Lung (tissue), 11 donors: ENCODE measurements at regions not wholly inside any gene's neighbourhood (a gene's known extent, or its start where the extent isn't known, plus 50 kb on each side); places are given as distances from the start of the nearest gene placed in this dataset.

Source experiments
- ATAC-seq: fragments of 200-7000 bp; cut with Tn5 transposase; one replicate; pipeline ENCODE4 v1.9.1; 2020; ENCODE audit warnings: moderate number of reproducible peaks; ENCODE audit not compliant: insufficient read depth, low FRiP score
- DNase-seq, 3 donors: peaks; one replicate each; pipeline ENCODE4 v3.0.0-alpha.2; 2013 to 2017
- H3K27ac ChIP-seq, 2 donors: one replicate each; pipeline ENCODE4 v1.5.1; 2013; ENCODE audit warnings: mild to moderate bottlenecking in 2 of 2, moderate library complexity in 2 of 2, control low read depth in 1 of 2, inconsistent platforms in 1 of 2, low read depth in 1 of 2, low read length in 1 of 2
- H3K27me3 ChIP-seq, 3 donors: one replicate each; pipeline ENCODE4 v1.5.1; 2013; ENCODE audit warnings: low read length in 2 of 3; ENCODE audit not compliant: control insufficient read depth in 3 of 3, insufficient read depth in 3 of 3
- H3K36me3 ChIP-seq, 4 donors: one replicate each; pipeline ENCODE4 v1.5.1; 2013; ENCODE audit warnings: low read length in 4 of 4, mild to moderate bottlenecking in 1 of 4, moderate library complexity in 1 of 4; ENCODE audit not compliant: control insufficient read depth in 4 of 4, insufficient read depth in 4 of 4
- H3K4me1 ChIP-seq, 5 donors: one replicate each; pipeline ENCODE4 v1.5.1; 2013; ENCODE audit warnings: low read length in 5 of 5, mild to moderate bottlenecking in 2 of 5, moderate library complexity in 1 of 5; ENCODE audit not compliant: control insufficient read depth in 5 of 5, insufficient read depth in 5 of 5
- H3K4me3 ChIP-seq: one replicate; pipeline ENCODE4 v1.5.1; 2013; ENCODE audit warnings: mild to moderate bottlenecking, control low read depth, moderate library complexity
- H3K9ac ChIP-seq, 2 donors: one replicate each; pipeline ENCODE4 v1.5.1; 2013; ENCODE audit warnings: low read length in 2 of 2, control low read depth in 1 of 2; ENCODE audit not compliant: insufficient read depth in 1 of 2
- H3K9me3 ChIP-seq, 4 donors: one replicate each; pipeline ENCODE4 v1.5.1; 2013; ENCODE audit warnings: low read length in 3 of 4, mild to moderate bottlenecking in 1 of 4, moderate library complexity in 1 of 4; ENCODE audit not compliant: control insufficient read depth in 4 of 4, insufficient read depth in 3 of 4
- WGBS, 2 donors: extraction: QIAGEN DNeasy Blood & Tissue Kit; methylation state at CpG; one replicate each; pipeline ENCODE4 v1.1.7; 2013; 5-methylcytosine and 5-hydroxymethylcytosine counted together
- TF ChIP-seq, protein P1 (sequence below): IDR thresholded peaks from 2 replicates; pipeline ENCODE4 v1.5.1; 2012; ENCODE audit warnings: mild to moderate bottlenecking; ENCODE audit errors: control extremely low read depth, extremely low read depth
- donor health status: control.
- donor health status: control.
- donor health status: Bipolar disorder and iron deficiency.
- donor health status: healthy.
- donor health status: DM: yes; HTN: yes; CAD: no.

DNA sequence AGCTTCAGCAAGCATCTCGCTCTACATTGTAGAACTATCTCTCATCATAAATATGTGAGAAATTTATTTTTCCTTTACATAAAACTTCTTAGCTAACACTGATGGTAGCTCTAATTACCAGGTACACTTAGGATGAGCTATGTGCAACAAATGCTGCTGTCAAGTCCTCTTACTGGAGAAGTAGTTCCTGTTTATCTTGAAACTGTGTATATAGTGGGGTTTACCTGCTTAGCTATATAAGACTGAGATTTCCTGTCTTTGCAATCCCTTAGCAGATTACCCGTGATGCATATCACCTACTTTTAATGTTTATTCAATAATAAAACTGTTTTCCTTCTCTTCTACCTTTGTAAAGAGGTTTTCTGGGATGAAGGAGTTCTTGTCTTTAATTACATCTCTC lies 98.0 kb upstream of the USP15 start:
- TF ChIP-seq, protein P1, sequence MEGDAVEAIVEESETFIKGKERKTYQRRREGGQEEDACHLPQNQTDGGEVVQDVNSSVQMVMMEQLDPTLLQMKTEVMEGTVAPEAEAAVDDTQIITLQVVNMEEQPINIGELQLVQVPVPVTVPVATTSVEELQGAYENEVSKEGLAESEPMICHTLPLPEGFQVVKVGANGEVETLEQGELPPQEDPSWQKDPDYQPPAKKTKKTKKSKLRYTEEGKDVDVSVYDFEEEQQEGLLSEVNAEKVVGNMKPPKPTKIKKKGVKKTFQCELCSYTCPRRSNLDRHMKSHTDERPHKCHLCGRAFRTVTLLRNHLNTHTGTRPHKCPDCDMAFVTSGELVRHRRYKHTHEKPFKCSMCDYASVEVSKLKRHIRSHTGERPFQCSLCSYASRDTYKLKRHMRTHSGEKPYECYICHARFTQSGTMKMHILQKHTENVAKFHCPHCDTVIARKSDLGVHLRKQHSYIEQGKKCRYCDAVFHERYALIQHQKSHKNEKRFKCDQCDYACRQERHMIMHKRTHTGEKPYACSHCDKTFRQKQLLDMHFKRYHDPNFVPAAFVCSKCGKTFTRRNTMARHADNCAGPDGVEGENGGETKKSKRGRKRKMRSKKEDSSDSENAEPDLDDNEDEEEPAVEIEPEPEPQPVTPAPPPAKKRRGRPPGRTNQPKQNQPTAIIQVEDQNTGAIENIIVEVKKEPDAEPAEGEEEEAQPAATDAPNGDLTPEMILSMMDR, result no peak
- no peak overlapping the region for H3K4me3 ChIP-seq
- no peak overlapping the region for H3K9ac ChIP-seq
- no peak overlapping the region for H3K27ac ChIP-seq
- no peaks in the 10 kb centered on the region for H3K4me1 ChIP-seq
- no peaks in the 10 kb centered on the region for H3K36me3 ChIP-seq
- no peaks in the 10 kb centered on the region for H3K9me3 ChIP-seq
- no peaks in the 10 kb centered on the region for H3K27me3 ChIP-seq
- ATAC-seq (no peak), DNase-seq (no peak)
- 75 to 80% methylated on average over 2 of the region's 2 CpGs for WGBS, 2 donors

DNA sequence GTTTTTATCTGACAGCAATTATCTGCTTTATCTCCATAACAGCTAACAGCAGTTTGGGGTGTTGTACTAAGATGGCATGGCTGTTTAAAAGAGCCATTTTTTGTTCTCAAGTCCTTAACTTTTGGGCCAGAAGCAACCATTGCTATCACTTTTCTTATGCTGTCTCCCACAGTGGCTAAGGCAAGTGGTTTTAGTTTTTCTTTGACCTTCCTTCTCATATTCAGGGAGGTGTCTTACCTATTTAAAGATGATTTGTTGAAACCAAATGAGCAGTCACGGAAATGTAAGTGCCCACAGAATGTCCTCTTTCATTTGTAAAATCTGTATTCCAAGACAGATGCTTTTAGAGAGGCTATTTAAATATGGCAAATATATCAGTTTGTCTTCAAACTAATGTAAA lies 96.8 kb upstream of the USP15 start:
- 87 to 93% methylated on average over 1 of the region's 1 CpG for WGBS, 2 donors
- Histone ChIP-seq H3K4me1 (no peaks in the 10 kb centered on the region), H3K9me3 (no peaks in the 10 kb centered on the region), H3K27me3 (no peaks in the 10 kb centered on the region), H3K27ac (no peak overlapping the region), H3K36me3 (no peaks in the 10 kb centered on the region), H3K9ac (no peak overlapping the region), H3K4me3 (no peak overlapping the region)
- ATAC-seq (no peak), DNase-seq (no peak)
- TF ChIP-seq, protein P1, result no peak

- DNase-seq (peak in 1 of 3 donors; percentile 4), ATAC-seq (no peak)
- no peaks in the 10 kb centered on the region for H3K36me3 ChIP-seq
- no peaks in the 10 kb centered on the region for H3K4me1 ChIP-seq
- TF ChIP-seq, protein P1, result no peak
- no peak overlapping the region for H3K4me3 ChIP-seq
- no peak overlapping the region for H3K27ac ChIP-seq
- H3K9me3 ChIP-seq, result no peaks in the 10 kb centered on the region
- WGBS, 2 donors, result 59 to 79% methylated on average over 4 of the region's 4 CpGs
- no peaks in the 10 kb centered on the region for H3K27me3 ChIP-seq
- no peak overlapping the region for H3K9ac ChIP-seq
Observed at GRCh38 chr12:62164036-62164435, 96.2 kb upstream of the USP15 start.

DNA sequence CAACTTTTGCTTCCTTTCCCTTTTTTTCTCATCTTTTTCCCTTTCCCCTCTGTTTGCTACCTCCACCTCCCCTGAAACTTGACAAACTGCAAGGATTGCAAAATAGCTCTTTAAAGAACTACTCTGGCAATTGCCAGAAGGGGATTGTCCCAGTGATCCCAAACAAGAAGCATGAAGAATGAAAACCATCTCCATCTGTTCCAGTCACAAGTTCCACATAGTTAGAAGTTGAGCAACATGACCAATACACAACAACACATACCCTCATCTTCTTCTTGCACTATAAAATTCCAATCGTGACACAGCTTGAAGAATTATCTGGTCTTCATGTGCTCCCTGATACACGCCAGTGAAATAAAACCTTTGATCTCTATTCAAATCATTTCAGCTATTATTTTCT lies 93.7 kb upstream of the USP15 start:
- ATAC-seq (no peak), DNase-seq (peak in 1 of 3 donors; percentile 4)
- TF ChIP-seq, protein P1, result no peak
- H3K27me3 ChIP-seq, result no peaks in the 10 kb centered on the region
- H3K4me1 ChIP-seq, result no peaks in the 10 kb centered on the region
- no peak overlapping the region for H3K9ac ChIP-seq
- no peak overlapping the region for H3K27ac ChIP-seq
- no peaks in the 10 kb centered on the region for H3K36me3 ChIP-seq
- 70 to 78% methylated on average over 2 of the region's 2 CpGs for WGBS, 2 donors
- no peak overlapping the region for H3K4me3 ChIP-seq
- H3K9me3 ChIP-seq, result no peaks in the 10 kb centered on the region
